ENCODE measurements at regions not wholly inside any gene's neighbourhood (a gene's known extent, or its start where the extent isn't known, plus 50 kb on each side); places are given as distances from the start of the nearest gene placed in this dataset.

GRCh38 chr2:120480903-120481445, 135.0 kb downstream of the INHBB start:
- no peaks in the 10 kb centered on the region for H4K20me1 ChIP-seq (ENCODE audit: insufficient read depth, low read length)
- H3K4me1 ChIP-seq (ENCODE audit: low read length) = no peaks in the 10 kb centered on the region
- H3K9ac ChIP-seq (ENCODE audit: low read length) = no peak overlapping the region
- H3K4me3 ChIP-seq (ENCODE audit: low read length) = no peak overlapping the region
- H3K79me2 ChIP-seq (ENCODE audit: low read length) = no peaks in the 10 kb centered on the region
- no peaks in the 10 kb centered on the region for H3K9me3 ChIP-seq (replicated peaks; ENCODE audit: insufficient read depth, low read length)
- TF ChIP-seq EZH2 (optimal IDR thresholded peaks at IDR 0.05; ENCODE audit: low read depth, low read length) (no peak), EZH2phosphoT487 (IDR thresholded peaks at IDR 0.05; ENCODE audit: low read length) (no peak)
- TF ChIP-seq, protein P1, sequence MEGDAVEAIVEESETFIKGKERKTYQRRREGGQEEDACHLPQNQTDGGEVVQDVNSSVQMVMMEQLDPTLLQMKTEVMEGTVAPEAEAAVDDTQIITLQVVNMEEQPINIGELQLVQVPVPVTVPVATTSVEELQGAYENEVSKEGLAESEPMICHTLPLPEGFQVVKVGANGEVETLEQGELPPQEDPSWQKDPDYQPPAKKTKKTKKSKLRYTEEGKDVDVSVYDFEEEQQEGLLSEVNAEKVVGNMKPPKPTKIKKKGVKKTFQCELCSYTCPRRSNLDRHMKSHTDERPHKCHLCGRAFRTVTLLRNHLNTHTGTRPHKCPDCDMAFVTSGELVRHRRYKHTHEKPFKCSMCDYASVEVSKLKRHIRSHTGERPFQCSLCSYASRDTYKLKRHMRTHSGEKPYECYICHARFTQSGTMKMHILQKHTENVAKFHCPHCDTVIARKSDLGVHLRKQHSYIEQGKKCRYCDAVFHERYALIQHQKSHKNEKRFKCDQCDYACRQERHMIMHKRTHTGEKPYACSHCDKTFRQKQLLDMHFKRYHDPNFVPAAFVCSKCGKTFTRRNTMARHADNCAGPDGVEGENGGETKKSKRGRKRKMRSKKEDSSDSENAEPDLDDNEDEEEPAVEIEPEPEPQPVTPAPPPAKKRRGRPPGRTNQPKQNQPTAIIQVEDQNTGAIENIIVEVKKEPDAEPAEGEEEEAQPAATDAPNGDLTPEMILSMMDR (IDR thresholded peaks at IDR 0.05; ENCODE audit: low read length) = no peak
- H3K9me2 ChIP-seq (replicated peaks; ENCODE audit: insufficient read depth, low read length) = no peaks in the 10 kb centered on the region
- no peak overlapping the region for H2AFZ ChIP-seq (ENCODE audit: low read length)
- DNase-seq = no peak
- H3K4me2 ChIP-seq (ENCODE audit: low read depth, low read length) = no peak overlapping the region
- no peak overlapping the region for H3K27ac ChIP-seq (ENCODE audit: low read length)
- H3F3A ChIP-seq (ENCODE audit: insufficient read depth, low read length) = no peaks in the 10 kb centered on the region
- no peaks in the 10 kb centered on the region for H3K27me3 ChIP-seq (replicated peaks; ENCODE audit: insufficient read depth, low read length)
- H3K36me3 ChIP-seq (replicated peaks; ENCODE audit: insufficient read depth, low read length) = no peaks in the 10 kb centered on the region

GRCh38 chr2:120481446-120482194, 135.7 kb downstream of the INHBB start:
- no peak overlapping the region for H3K9ac ChIP-seq (ENCODE audit: low read length)
- H3K4me1 ChIP-seq (ENCODE audit: low read length) = no peaks in the 10 kb centered on the region
- H4K20me1 ChIP-seq (ENCODE audit: insufficient read depth, low read length) = no peaks in the 10 kb centered on the region
- no peaks in the 10 kb centered on the region for H3K79me2 ChIP-seq (ENCODE audit: low read length)
- H3K4me2 ChIP-seq (ENCODE audit: low read depth, low read length) = no peak overlapping the region
- H3K9me2 ChIP-seq (replicated peaks; ENCODE audit: insufficient read depth, low read length) = no peaks in the 10 kb centered on the region
- no peaks in the 10 kb centered on the region for H3K36me3 ChIP-seq (replicated peaks; ENCODE audit: insufficient read depth, low read length)
- no peaks in the 10 kb centered on the region for H3F3A ChIP-seq (ENCODE audit: insufficient read depth, low read length)
- no peak for DNase-seq
- H3K27me3 ChIP-seq (replicated peaks; ENCODE audit: insufficient read depth, low read length) = no peaks in the 10 kb centered on the region
- no peak overlapping the region for H2AFZ ChIP-seq (ENCODE audit: low read length)
- H3K9me3 ChIP-seq (replicated peaks; ENCODE audit: insufficient read depth, low read length) = no peaks in the 10 kb centered on the region
- no peak overlapping the region for H3K27ac ChIP-seq (ENCODE audit: low read length)
- no peak overlapping the region for H3K4me3 ChIP-seq (ENCODE audit: low read length)
- TF ChIP-seq, protein P1 (IDR thresholded peaks at IDR 0.05; ENCODE audit: low read length) = no peak

- H3K79me2 ChIP-seq (ENCODE audit: low read length) = no peaks in the 10 kb centered on the region
- no peaks in the 10 kb centered on the region for H3K27me3 ChIP-seq (replicated peaks; ENCODE audit: insufficient read depth, low read length)
- no peak overlapping the region for H3K4me2 ChIP-seq (ENCODE audit: low read depth, low read length)
- no peaks in the 10 kb centered on the region for H3K9me3 ChIP-seq (replicated peaks; ENCODE audit: insufficient read depth, low read length)
- no peaks in the 10 kb centered on the region for H3K4me1 ChIP-seq (ENCODE audit: low read length)
- no peak overlapping the region for H3K4me3 ChIP-seq (ENCODE audit: low read length)
- no peaks in the 10 kb centered on the region for H3K9me2 ChIP-seq (replicated peaks; ENCODE audit: insufficient read depth, low read length)
- H3K9ac ChIP-seq (ENCODE audit: low read length) = no peak overlapping the region
- H2AFZ ChIP-seq (ENCODE audit: low read length) = no peak overlapping the region
- no peaks in the 10 kb centered on the region for H4K20me1 ChIP-seq (ENCODE audit: insufficient read depth, low read length)
- H3K36me3 ChIP-seq (replicated peaks; ENCODE audit: insufficient read depth, low read length) = no peaks in the 10 kb centered on the region
- no peak for DNase-seq
- TF ChIP-seq, protein P1 (IDR thresholded peaks at IDR 0.05; ENCODE audit: low read length) = no peak
- TF ChIP-seq EZH2phosphoT487 (IDR thresholded peaks at IDR 0.05; ENCODE audit: low read length) (no peak), EZH2 (optimal IDR thresholded peaks at IDR 0.05; ENCODE audit: low read depth, low read length) (no peak)
- H3K27ac ChIP-seq (ENCODE audit: low read length) = no peak overlapping the region
- H3F3A ChIP-seq (ENCODE audit: insufficient read depth, low read length) = no peaks in the 10 kb centered on the region
These were observed 136.4 kb downstream of the INHBB start for GRCh38 chr2:120482334-120482733.

All from MM.1S (cell line).